SK-N-SH (cell line): ENCODE measurements at regions not wholly inside any gene's neighbourhood (a gene's known extent, or its start where the extent isn't known, plus 50 kb on each side); places are given as distances from the start of the nearest gene placed in this dataset.

Source experiments
- CTCF ChIA-PET: fragments of 300-600, 350-600 bp; formaldehyde crosslinking; extraction: SDS; loops from one replicate; lab custom pipeline; 2021; lab: Yijun Ruan, JAX
- POLR2A ChIA-PET: fragments of 350-600 bp; sonication (Branson Sonifier 250); formaldehyde crosslinking; extraction: SDS; loops from one replicate; lab custom pipeline; 2020; ENCODE audit warnings: antibody characterized with exemption, inconsistent platforms; lab: Yijun Ruan, JAX
- DNase-seq: peaks from one replicate; pipeline ENCODE4 v3.0.0; 2012
- H2AFZ ChIP-seq: fragments of 200-600 bp; sonication (generic); 2 replicates; pipeline ENCODE4 v1.8.1; 2016; ENCODE audit warnings: antibody characterized with exemption, mild to moderate bottlenecking, low read depth
- H3F3A ChIP-seq: fragments of 200-600 bp; sonication (generic); replicated peaks from 2 replicates; pipeline ENCODE3; 2016; ENCODE audit warnings: antibody characterized with exemption, mild to moderate bottlenecking; ENCODE audit not compliant: insufficient read depth
- H3K27ac ChIP-seq, 2 experiments: fragments of 200-500 bp in 1 of 2; fragments of 200-600 bp in 1 of 2; sonication (Bioruptor generic) in 1 of 2; sonication (generic), shearing (Covaris generic) in 1 of 2; 2 replicates each; pipeline versions ENCODE4 v1.5.1 to v1.6.1; 2014 to 2016; ENCODE audit warnings: low read depth in 2 of 2, inconsistent platforms in 1 of 2, low read length in 1 of 2, mild to moderate bottlenecking in 1 of 2, mixed read lengths in 1 of 2
- H3K27me3 ChIP-seq: fragments of 200-600 bp; sonication (generic), shearing (Covaris generic); 2 replicates; pipeline ENCODE4 v1.6.1; 2016; ENCODE audit warnings: mixed run types; ENCODE audit not compliant: insufficient read depth
- H3K36me3 ChIP-seq, 2 experiments: fragments of 200-500 bp in 1 of 2; fragments of 200-600 bp in 1 of 2; sonication (Bioruptor generic) in 1 of 2; sonication (generic) in 1 of 2; replicated peaks in 1 of 2; 2 replicates each; pipeline versions ENCODE3 to v1.5.1; 2014 to 2016; ENCODE audit warnings: low read length in 1 of 2, mild to moderate bottlenecking in 1 of 2; ENCODE audit not compliant: insufficient read depth in 2 of 2, control insufficient read depth in 1 of 2
- H3K4me1 ChIP-seq, 2 experiments: fragments of 200-500 bp in 1 of 2; fragments of 200-600 bp in 1 of 2; sonication (Bioruptor generic) in 1 of 2; sonication (generic), shearing (Covaris generic) in 1 of 2; 2 replicates each; pipeline versions ENCODE4 v1.5.1 to v1.6.1; 2014 to 2016; ENCODE audit warnings: low read depth in 1 of 2, low read length in 1 of 2, mixed run types in 1 of 2; ENCODE audit not compliant: insufficient read depth in 2 of 2, control insufficient read depth in 1 of 2
- H3K4me2 ChIP-seq: fragments of 200-600 bp; sonication (generic), shearing (Covaris generic); 2 replicates; pipeline ENCODE4 v1.6.1; 2017; ENCODE audit warnings: mixed run types
- H3K4me3 ChIP-seq, 2 experiments: fragments of 200-500 bp in 1 of 2; fragments of 200-600 bp in 1 of 2; sonication (Bioruptor generic) in 1 of 2; sonication (generic), shearing (Covaris generic) in 1 of 2; 2 replicates each; pipeline versions ENCODE4 v1.5.1 to v1.8.1; 2014 to 2016; ENCODE audit warnings: low read depth in 2 of 2, inconsistent platforms in 1 of 2, low read length in 1 of 2, mild to moderate bottlenecking in 1 of 2, mixed read lengths in 1 of 2, moderate library complexity in 1 of 2
- H3K79me2 ChIP-seq: fragments of 200-600 bp; sonication (generic); 2 replicates; pipeline ENCODE4 v1.8.1; 2017; ENCODE audit warnings: mild to moderate bottlenecking; ENCODE audit not compliant: insufficient read depth
- H3K9ac ChIP-seq: fragments of 200-600 bp; sonication (generic); 2 replicates; pipeline ENCODE4 v1.6.1; 2017; ENCODE audit warnings: mixed run types
- H3K9me2 ChIP-seq: fragments of 200-600 bp; sonication (generic); 2 replicates; pipeline ENCODE4 v1.6.1; 2017; ENCODE audit warnings: mixed run types
- H3K9me3 ChIP-seq: fragments of 200-600 bp; sonication (generic); 2 replicates; pipeline ENCODE4 v1.6.1; 2017; ENCODE audit warnings: mixed run types, mild to moderate bottlenecking, moderate library complexity
- H4K20me1 ChIP-seq: fragments of 200-600 bp; sonication (generic); 2 replicates; pipeline ENCODE4 v1.6.1; 2017; ENCODE audit warnings: mild to moderate bottlenecking, mixed run types; ENCODE audit not compliant: insufficient read depth
- CHD2 ChIP-seq: fragments of 150-350 bp; IDR thresholded peaks from 2 replicates; pipeline ENCODE4 v1.6.1; 2018; ENCODE audit warnings: low read length; ENCODE audit not compliant: partially characterized antibody
- CTCF ChIP-seq: fragments of 200-600 bp; sonication (generic); IDR thresholded peaks from 2 replicates; pipeline ENCODE4 v1.6.1; 2017; ENCODE audit warnings: antibody characterized with exemption, mild to moderate bottlenecking, moderate library complexity
- ELF1 ChIP-seq: IDR thresholded peaks from 2 replicates; pipeline ENCODE4 v1.4.0; 2012
- EP300 ChIP-seq, 2 experiments: IDR thresholded peaks; 2 replicates each; pipeline versions ENCODE4 v1.4.0 to v1.6.1; 2012; ENCODE audit warnings: borderline replicate concordance in 1 of 2, low read depth in 1 of 2, low read length in 1 of 2
- EZH2phosphoT487 ChIP-seq: fragments of 200-600 bp; sonication (generic); IDR thresholded peaks from 2 replicates; pipeline ENCODE4 v1.6.1; 2017; ENCODE audit warnings: low read depth, mixed run types, mild to moderate bottlenecking, antibody characterized with exemption, moderate library complexity, borderline replicate concordance
- GATA2 ChIP-seq: sonication (generic); formaldehyde crosslinking; IDR thresholded peaks from 2 replicates; pipeline ENCODE4 v1.5.0; 2020; ENCODE audit warnings: mild to moderate bottlenecking, missing genetic modification reagents
- MAX ChIP-seq: IDR thresholded peaks from 2 replicates; pipeline ENCODE4 v1.4.0; 2012; ENCODE audit warnings: low read depth
- MXI1 ChIP-seq: IDR thresholded peaks from 2 replicates; pipeline ENCODE4 v1.6.1; 2012; ENCODE audit warnings: mild to moderate bottlenecking, low read depth, low read length, improper control_type of control experiment
- NFIC ChIP-seq: IDR thresholded peaks from 2 replicates; pipeline ENCODE4 v1.4.0; 2012; ENCODE audit warnings: borderline replicate concordance
- POLR2AphosphoS5 ChIP-seq: IDR thresholded peaks from 2 replicates; pipeline ENCODE4 v1.6.1; 2012; ENCODE audit warnings: low read depth, low read length
- RAD21 ChIP-seq: IDR thresholded peaks from 2 replicates; pipeline ENCODE4 v1.6.1; 2012; ENCODE audit warnings: mild to moderate bottlenecking, low read length
- RCOR1 ChIP-seq: fragments of 150-350 bp; IDR thresholded peaks from 2 replicates; pipeline ENCODE4 v1.6.1; 2017; ENCODE audit warnings: antibody characterized with exemption, low read length
- REST ChIP-seq: IDR thresholded peaks from 2 replicates; pipeline ENCODE4 v1.6.1; 2012; ENCODE audit warnings: mild to moderate bottlenecking, low read depth, low read length, moderate library complexity
- RFX5 ChIP-seq: IDR thresholded peaks from 2 replicates; pipeline ENCODE4 v1.6.1; 2012; ENCODE audit warnings: mild to moderate bottlenecking, improper control_type of control experiment, low read length
- RXRA ChIP-seq: IDR thresholded peaks from 2 replicates; pipeline ENCODE4 v1.4.0; 2012; ENCODE audit warnings: low read depth, mild to moderate bottlenecking, borderline replicate concordance
- SMC3 ChIP-seq: IDR thresholded peaks from 2 replicates; pipeline ENCODE4 v1.6.1; 2012; ENCODE audit warnings: low read depth, low read length, improper control_type of control experiment
- TCF12 ChIP-seq: IDR thresholded peaks from 2 replicates; pipeline ENCODE4 v1.4.0; 2012
- TEAD4 ChIP-seq: IDR thresholded peaks from 2 replicates; pipeline ENCODE4 v1.4.0; 2012; ENCODE audit warnings: mild to moderate bottlenecking, borderline replicate concordance; ENCODE audit not compliant: insufficient read depth
- WGBS: methylation state at CpG from one replicate; pipeline ENCODE4 v1.1.6; 2017; ENCODE audit warnings: low lambda C conversion rate; 5-methylcytosine and 5-hydroxymethylcytosine counted together

GRCh38 chr1:239511875-239512274, 125.5 kb downstream of the CHRM3 start:
- CTCF ChIA-PET: interaction anchor here (1.1 kb wide), 1 partner anchor 73 kb away, joined by 3 read pairs; no protein-coding TSS in a partner anchor

GRCh38 chr1:239516579-239516978, 130.2 kb downstream of the CHRM3 start:
- peak overlapping the region in 1 of 2 experiments; percentile 39; a peak in 2 of 4 replicates for H3K27ac ChIP-seq
- no peak for TF ChIP-seq RXRA
- TF ChIP-seq EZH2phosphoT487: no peak
- no peak for TF ChIP-seq RCOR1
- TF ChIP-seq ELF1: no peak
- no peak for TF ChIP-seq TEAD4
- no peak for TF ChIP-seq RAD21
- no peak for TF ChIP-seq GATA2
- no peak for TF ChIP-seq NFIC
- no peak for TF ChIP-seq TCF12
- no peak for TF ChIP-seq MXI1
- no peak for TF ChIP-seq SMC3
- no peak for TF ChIP-seq REST
- POLR2A ChIA-PET: no interaction called here
- no peak overlapping the region for H2AFZ ChIP-seq
- CTCF ChIA-PET: interaction anchor here (1.0 to 1.2 kb wide), 2 partner anchors 376 to 1652 kb away, joined by 3 read pairs; no protein-coding TSS in a partner anchor
- 82% methylated on average over 9 of the region's 9 CpGs for WGBS
- no peaks in the 10 kb centered on the region for H3K9me2 ChIP-seq
- no peak overlapping the region for H3K4me2 ChIP-seq
- peaks cover 0 to 15% of the 10 kb centered on the region in 2 experiments; a peak in 2 of 4 replicates for H3K4me1 ChIP-seq
- no peaks in the 10 kb centered on the region for H3K27me3 ChIP-seq
- no peak overlapping the region for H3K9ac ChIP-seq
- DNase-seq: no peak
- H3K9me3 ChIP-seq: no peaks in the 10 kb centered on the region
- H3K4me3 ChIP-seq: no peak overlapping the region
- H3K79me2 ChIP-seq: no peaks in the 10 kb centered on the region
- H3K36me3 ChIP-seq: no peaks in the 10 kb centered on the region
- no peaks in the 10 kb centered on the region for H4K20me1 ChIP-seq
- no peaks in the 10 kb centered on the region for H3F3A ChIP-seq

More at GRCh38 chr1:239511875-239512274, 125.5 kb downstream of the CHRM3 start:
- Histone ChIP-seq H4K20me1 (no peaks in the 10 kb centered on the region), H3K36me3 (no peaks in the 10 kb centered on the region), H3K79me2 (no peaks in the 10 kb centered on the region), H3K4me3 (no peak overlapping the region), H2AFZ (no peak overlapping the region), H3K27me3 (no peaks in the 10 kb centered on the region), H3F3A (no peaks in the 10 kb centered on the region), H3K4me2 (no peak overlapping the region), H3K4me1 (peaks cover 0 to 15% of the 10 kb centered on the region in 2 experiments; a peak in 2 of 4 replicates), H3K27ac (peak overlapping the region in 1 of 2 experiments; percentile 25; a peak in 1 of 4 replicates), H3K9ac (no peak overlapping the region), H3K9me3 (no peaks in the 10 kb centered on the region), H3K9me2 (no peaks in the 10 kb centered on the region)
- WGBS: 6% methylated on average over 2 of the region's 2 CpGs
- no peak for DNase-seq
- TF ChIP-seq RXRA (no peak), CTCF (no peak), NFIC (no peak), RFX5 (no peak), TEAD4 (no peak), POLR2AphosphoS5 (no peak), EZH2phosphoT487 (no peak), RAD21 (no peak), CHD2 (no peak), EP300 (IDR thresholded peaks at IDR 0.05; ENCODE audit: borderline replicate concordance in 1 of 2, low read depth in 1 of 2, low read length in 1 of 2) (no peak), MAX (no peak)
- POLR2A ChIA-PET: no interaction called here
